WERI-Rb-1 (cell line): ENCODE measurements at regions not wholly inside any gene's neighbourhood (a gene's known extent, or its start where the extent isn't known, plus 50 kb on each side); places are given as distances from the start of the nearest gene placed in this dataset.

ENCODE experiments used
- DNase-seq: peaks from one replicate; pipeline ENCODE4 v3.0.0-alpha.2; 2020
- H3K27ac ChIP-seq: fragments of 250-450 bp; sonication (Bioruptor Pico); 2 replicates; pipeline ENCODE4 v1.5.1; 2020; ENCODE audit warnings: mild to moderate bottlenecking, moderate library complexity
- H3K27me3 ChIP-seq: fragments of 250-450 bp; sonication (Bioruptor Pico); 2 replicates; pipeline ENCODE4 v1.5.1; 2021; ENCODE audit warnings: mild to moderate bottlenecking, low read depth, moderate library complexity; ENCODE audit not compliant: insufficient read depth, severe bottlenecking
- H3K36me3 ChIP-seq: fragments of 250-450 bp; sonication (Bioruptor Pico); 2 replicates; pipeline ENCODE4 v1.5.1; 2020; ENCODE audit warnings: mild to moderate bottlenecking, moderate library complexity
- H3K4me3 ChIP-seq: 2 replicates; pipeline ENCODE4 v1.5.1; 2011; ENCODE audit warnings: low read depth, mild to moderate bottlenecking, control low read depth, low read length
- H3K9me3 ChIP-seq: fragments of 250-450 bp; sonication (Bioruptor Pico); 2 replicates; pipeline ENCODE4 v1.5.1; 2021; ENCODE audit warnings: mild to moderate bottlenecking, moderate library complexity; ENCODE audit not compliant: severe bottlenecking
- TF ChIP-seq, protein P1 (sequence below): IDR thresholded peaks from 2 replicates; pipeline ENCODE4 v1.5.1; 2011; ENCODE audit warnings: low read depth, mild to moderate bottlenecking, control low read depth, inconsistent platforms, low read length

DNA sequence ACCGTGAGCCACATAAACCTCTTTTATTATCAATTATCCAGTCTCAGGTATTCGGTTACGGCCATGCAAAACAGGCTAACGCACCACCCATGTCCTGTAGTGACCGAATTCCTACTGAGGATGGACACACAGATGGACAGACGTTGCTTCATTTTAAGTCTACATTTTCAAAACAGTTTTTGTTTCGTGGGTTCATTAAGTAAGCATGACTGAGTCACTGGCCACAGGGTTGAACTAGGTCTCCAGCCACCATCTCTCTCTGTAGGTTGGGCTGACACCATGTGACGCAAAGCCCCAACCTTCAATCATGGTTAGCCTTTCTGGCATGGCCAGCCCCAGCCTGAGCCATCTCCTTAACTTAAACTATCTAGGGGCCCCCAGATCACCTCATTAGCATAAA is 110.0 kb upstream of the SLC22A23 start:
- H3K27me3 ChIP-seq, result no peaks in the 10 kb centered on the region
- DNase-seq, result no peak
- H3K4me3 ChIP-seq, result no peak overlapping the region
- no peaks in the 10 kb centered on the region for H3K9me3 ChIP-seq
- H3K27ac ChIP-seq, result no peak overlapping the region
- no peaks in the 10 kb centered on the region for H3K36me3 ChIP-seq
- TF ChIP-seq, protein P1, sequence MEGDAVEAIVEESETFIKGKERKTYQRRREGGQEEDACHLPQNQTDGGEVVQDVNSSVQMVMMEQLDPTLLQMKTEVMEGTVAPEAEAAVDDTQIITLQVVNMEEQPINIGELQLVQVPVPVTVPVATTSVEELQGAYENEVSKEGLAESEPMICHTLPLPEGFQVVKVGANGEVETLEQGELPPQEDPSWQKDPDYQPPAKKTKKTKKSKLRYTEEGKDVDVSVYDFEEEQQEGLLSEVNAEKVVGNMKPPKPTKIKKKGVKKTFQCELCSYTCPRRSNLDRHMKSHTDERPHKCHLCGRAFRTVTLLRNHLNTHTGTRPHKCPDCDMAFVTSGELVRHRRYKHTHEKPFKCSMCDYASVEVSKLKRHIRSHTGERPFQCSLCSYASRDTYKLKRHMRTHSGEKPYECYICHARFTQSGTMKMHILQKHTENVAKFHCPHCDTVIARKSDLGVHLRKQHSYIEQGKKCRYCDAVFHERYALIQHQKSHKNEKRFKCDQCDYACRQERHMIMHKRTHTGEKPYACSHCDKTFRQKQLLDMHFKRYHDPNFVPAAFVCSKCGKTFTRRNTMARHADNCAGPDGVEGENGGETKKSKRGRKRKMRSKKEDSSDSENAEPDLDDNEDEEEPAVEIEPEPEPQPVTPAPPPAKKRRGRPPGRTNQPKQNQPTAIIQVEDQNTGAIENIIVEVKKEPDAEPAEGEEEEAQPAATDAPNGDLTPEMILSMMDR, result no peak

DNA sequence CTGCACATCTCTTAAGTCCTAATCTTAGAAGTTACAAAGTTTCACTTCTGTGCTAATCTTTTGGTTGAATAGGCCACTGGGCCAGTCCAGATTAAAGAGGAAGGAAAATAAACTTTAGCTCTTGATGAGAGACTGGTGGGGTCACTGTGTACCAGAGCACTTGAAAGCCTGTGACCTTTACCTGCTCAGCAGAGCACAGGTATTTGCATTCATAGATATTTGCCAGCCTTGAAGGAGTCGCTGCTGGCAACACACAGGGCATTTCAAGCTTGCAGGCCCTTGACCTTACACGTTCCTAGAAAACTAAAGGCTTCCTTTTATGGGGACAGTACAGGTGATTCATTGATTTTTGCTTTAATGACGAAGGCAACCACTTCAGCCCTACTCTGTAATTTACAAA is 108.4 kb upstream of the SLC22A23 start:
- H3K36me3 ChIP-seq, result no peaks in the 10 kb centered on the region
- H3K4me3 ChIP-seq, result no peak overlapping the region
- no peak for DNase-seq
- no peaks in the 10 kb centered on the region for H3K27me3 ChIP-seq
- no peak overlapping the region for H3K27ac ChIP-seq
- H3K9me3 ChIP-seq, result no peaks in the 10 kb centered on the region
- TF ChIP-seq, protein P1, result no peak

- peak; percentile 67 for DNase-seq
- no peaks in the 10 kb centered on the region for H3K27me3 ChIP-seq
- TF ChIP-seq, protein P1, result peak; percentile 68
Measured at GRCh38 chr6:3561725-3562124, 104.9 kb upstream of the SLC22A23 start.

GRCh38 chr6:3560211-3560610 is 103.4 kb upstream of the SLC22A23 start:
- Histone ChIP-seq H3K36me3 (no peaks in the 10 kb centered on the region), H3K27me3 (no peaks in the 10 kb centered on the region), H3K4me3 (no peak overlapping the region), H3K27ac (no peak overlapping the region), H3K9me3 (peaks cover 6% of the 10 kb centered on the region)
- TF ChIP-seq, protein P1, result no peak
- DNase-seq, result no peak

More at GRCh38 chr6:3561725-3562124, 104.9 kb upstream of the SLC22A23 start:
- Histone ChIP-seq H3K27ac (no peak overlapping the region), H3K9me3 (peaks cover 6% of the 10 kb centered on the region), H3K36me3 (no peaks in the 10 kb centered on the region), H3K4me3 (no peak overlapping the region)

DNA sequence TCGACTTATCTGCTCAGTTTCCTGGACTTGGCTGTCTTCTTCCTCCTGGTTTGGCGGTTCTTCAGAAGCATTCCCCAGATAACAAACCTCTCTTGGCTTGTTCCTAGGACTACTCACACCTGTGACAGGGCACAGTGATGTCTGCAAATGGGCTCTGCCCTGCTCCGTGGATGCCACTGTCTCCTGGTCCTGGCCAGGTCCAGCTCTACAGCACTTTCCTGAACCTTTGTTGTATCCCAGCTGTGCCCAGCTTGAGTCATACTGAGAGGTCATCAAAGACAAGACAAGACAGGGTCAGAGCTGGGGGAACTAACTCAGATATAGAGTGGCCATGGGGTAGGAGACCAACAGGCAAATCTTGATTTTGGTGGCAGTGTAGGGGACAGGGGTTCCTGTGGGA is 102.7 kb upstream of the SLC22A23 start:
- H3K36me3 ChIP-seq, result no peaks in the 10 kb centered on the region
- DNase-seq, result no peak
- peaks cover 6% of the 10 kb centered on the region for H3K9me3 ChIP-seq
- no peaks in the 10 kb centered on the region for H3K27me3 ChIP-seq
- no peak overlapping the region for H3K27ac ChIP-seq
- no peak overlapping the region for H3K4me3 ChIP-seq
- TF ChIP-seq, protein P1, result no peak

DNA sequence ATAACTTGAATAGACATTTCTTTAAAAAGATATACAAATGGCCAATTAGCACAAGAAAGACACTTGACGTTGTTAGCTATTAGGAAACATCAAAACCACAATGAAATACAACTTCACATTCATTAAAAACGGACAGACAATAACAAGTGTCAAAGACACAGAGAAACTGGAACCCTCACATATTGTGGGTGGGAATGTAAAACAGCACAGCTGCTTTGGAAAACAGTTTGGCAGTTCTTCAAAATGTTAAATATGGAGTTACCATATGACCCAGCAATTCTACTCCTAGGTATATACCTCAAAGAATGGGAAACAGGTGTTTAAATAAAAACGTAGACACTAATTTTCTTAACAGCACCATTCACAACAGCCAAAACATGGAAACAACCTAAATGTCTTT is 100.5 kb upstream of the SLC22A23 start:
- no peak for DNase-seq
- peaks cover 13% of the 10 kb centered on the region for H3K9me3 ChIP-seq
- no peaks in the 10 kb centered on the region for H3K36me3 ChIP-seq
- no peak overlapping the region for H3K4me3 ChIP-seq
- no peak overlapping the region for H3K27ac ChIP-seq
- TF ChIP-seq, protein P1, result no peak
- H3K27me3 ChIP-seq, result no peaks in the 10 kb centered on the region
